Kasumi-1 (cell line): ENCODE measurements at regions not wholly inside any gene's neighbourhood (a gene's known extent, or its start where the extent isn't known, plus 50 kb on each side); places are given as distances from the start of the nearest gene placed in this dataset.

Experiments
- DNase-seq, 2 experiments: peaks; one replicate each; lab custom pipeline; 2025; lab: John Stamatoyannopoulos, UW

- no peak for DNase-seq
Observed at GRCh38 chr6:41470331-41471063, 75.7 kb upstream of the FOXP4 start.

- DNase-seq = no peak
Observed at GRCh38 chr6:41471064-41471895, 74.9 kb upstream of the FOXP4 start.

- no peak for DNase-seq
Observed at GRCh38 chr6:41474213-41474933, 71.8 kb upstream of the FOXP4 start.

GRCh38 chr6:41475164-41475563, 71.0 kb upstream of the FOXP4 start:
- DNase-seq = no peak

- DNase-seq = no peak
Observed at GRCh38 chr6:41475737-41476357, 70.3 kb upstream of the FOXP4 start.

GRCh38 chr6:41476401-41476800, 69.8 kb upstream of the FOXP4 start:
- no peak for DNase-seq

GRCh38 chr6:41477572-41477971, 68.6 kb upstream of the FOXP4 start:
- no peak for DNase-seq

GRCh38 chr6:41483943-41484342, 62.2 kb upstream of the FOXP4 start:
- no peak for DNase-seq

- no peak for DNase-seq
Observed at GRCh38 chr6:41487860-41488432, 58.2 kb upstream of the FOXP4 start.

- no peak for DNase-seq
Observed at GRCh38 chr6:41488433-41489119, 57.6 kb upstream of the FOXP4 start.

GRCh38 chr6:41489120-41489851, 56.9 kb upstream of the FOXP4 start:
- no peak for DNase-seq

- peak; percentile 56 to 80 for DNase-seq
Observed at GRCh38 chr6:41492261-41492891, 53.8 kb upstream of the FOXP4 start.

- DNase-seq = no peak
Observed at GRCh38 chr6:41494212-41495110, 51.7 kb upstream of the FOXP4 start.
